Mesothelial cell of epicardium (in vitro differentiated cells): ENCODE measurements at regions not wholly inside any gene's neighbourhood (a gene's known extent, or its start where the extent isn't known, plus 50 kb on each side); places are given as distances from the start of the nearest gene placed in this dataset.
"Not testable (repeated sequence)": the region's sequence is repeated elsewhere in the genome, so short reads cannot be mapped to it uniquely, and the experiment has no call there.

ENCODE experiments used
- DNase-seq, 2 experiments: peaks; one replicate each; pipeline ENCODE4 v3.0.0; 2021; ENCODE audit warnings: low spot score in 2 of 2; ENCODE audit not compliant: unreplicated experiment in 2 of 2
- H3K27ac Mint-ChIP-seq: 2 replicates; pipeline ENCODE4 v1.8.0; 2021; ENCODE audit warnings: mixed read lengths
- H3K27me3 Mint-ChIP-seq: 2 replicates; pipeline ENCODE4 v1.8.0; 2021; ENCODE audit warnings: low read depth, mixed read lengths
- H3K36me3 Mint-ChIP-seq: 2 replicates; pipeline ENCODE4 v1.8.0; 2021; ENCODE audit warnings: mixed read lengths
- H3K4me1 Mint-ChIP-seq: 2 replicates; pipeline ENCODE4 v1.8.0; 2021; ENCODE audit warnings: mixed read lengths
- H3K4me3 Mint-ChIP-seq: 2 replicates; pipeline ENCODE4 v1.8.0; 2021; ENCODE audit warnings: mild to moderate bottlenecking, moderate library complexity, mixed read lengths
- H3K9me3 Mint-ChIP-seq: 2 replicates; pipeline ENCODE4 v1.8.0; 2021; ENCODE audit warnings: mixed read lengths
- TF ChIP-seq, protein P1 (sequence below): fragments of 200-600 bp; sonication (generic); IDR thresholded peaks from one replicate; pipeline ENCODE4 v1.5.0; 2021; ENCODE audit warnings: antibody characterized with exemption; ENCODE audit not compliant: unreplicated experiment

DNA sequence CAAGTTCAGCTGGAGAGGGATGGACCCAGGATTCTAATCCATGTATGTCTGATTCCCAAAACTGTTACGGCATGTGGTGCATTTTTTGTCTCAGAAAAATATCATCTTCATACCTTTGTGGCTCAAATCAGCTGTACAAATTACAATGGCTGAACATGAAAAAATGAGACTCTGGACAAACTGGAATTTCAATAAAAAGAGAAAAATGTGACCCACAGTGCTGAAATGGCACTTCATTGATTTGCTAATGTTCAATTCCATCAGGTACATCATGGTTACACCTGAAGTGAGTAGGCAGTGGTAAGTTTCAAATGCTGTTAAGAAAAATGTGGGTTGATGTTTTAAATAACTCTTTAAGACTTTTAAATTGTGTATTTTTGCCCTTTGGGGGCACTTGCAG is 165.6 kb upstream of the CAND1 start:
- Mint-ChIP-seq H3K27ac (no peak overlapping the region), H3K36me3 (no peaks in the 10 kb centered on the region), H3K4me1 (peaks cover 3% of the 10 kb centered on the region), H3K4me3 (no peak overlapping the region), H3K9me3 (peaks cover 22% of the 10 kb centered on the region), H3K27me3 (peaks cover 3% of the 10 kb centered on the region)
- no peak for DNase-seq
- TF ChIP-seq, protein P1, sequence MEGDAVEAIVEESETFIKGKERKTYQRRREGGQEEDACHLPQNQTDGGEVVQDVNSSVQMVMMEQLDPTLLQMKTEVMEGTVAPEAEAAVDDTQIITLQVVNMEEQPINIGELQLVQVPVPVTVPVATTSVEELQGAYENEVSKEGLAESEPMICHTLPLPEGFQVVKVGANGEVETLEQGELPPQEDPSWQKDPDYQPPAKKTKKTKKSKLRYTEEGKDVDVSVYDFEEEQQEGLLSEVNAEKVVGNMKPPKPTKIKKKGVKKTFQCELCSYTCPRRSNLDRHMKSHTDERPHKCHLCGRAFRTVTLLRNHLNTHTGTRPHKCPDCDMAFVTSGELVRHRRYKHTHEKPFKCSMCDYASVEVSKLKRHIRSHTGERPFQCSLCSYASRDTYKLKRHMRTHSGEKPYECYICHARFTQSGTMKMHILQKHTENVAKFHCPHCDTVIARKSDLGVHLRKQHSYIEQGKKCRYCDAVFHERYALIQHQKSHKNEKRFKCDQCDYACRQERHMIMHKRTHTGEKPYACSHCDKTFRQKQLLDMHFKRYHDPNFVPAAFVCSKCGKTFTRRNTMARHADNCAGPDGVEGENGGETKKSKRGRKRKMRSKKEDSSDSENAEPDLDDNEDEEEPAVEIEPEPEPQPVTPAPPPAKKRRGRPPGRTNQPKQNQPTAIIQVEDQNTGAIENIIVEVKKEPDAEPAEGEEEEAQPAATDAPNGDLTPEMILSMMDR: no peak

DNA sequence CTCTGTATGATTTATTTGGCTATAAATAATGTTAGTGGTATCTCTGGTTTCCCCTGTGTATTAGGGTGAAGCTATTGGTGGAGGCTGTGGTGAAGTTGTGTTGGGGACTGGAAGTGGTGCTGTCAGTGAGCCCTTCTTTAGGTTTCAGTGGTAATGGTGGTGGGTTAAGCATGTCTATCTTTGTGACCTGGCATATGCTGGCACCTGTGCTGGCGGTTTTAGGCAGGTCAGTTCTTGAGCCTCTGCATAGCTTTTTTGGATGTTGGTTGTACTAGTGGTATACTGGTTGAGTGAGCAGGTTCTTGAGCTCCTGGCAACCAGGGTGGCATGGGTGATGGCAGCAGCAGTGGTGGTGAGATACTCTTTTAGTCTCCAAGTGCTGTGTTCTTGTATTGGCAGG is 161.9 kb upstream of the CAND1 start:
- Mint-ChIP-seq H3K27ac (no peak overlapping the region), H3K36me3 (no peaks in the 10 kb centered on the region), H3K4me1 (peaks cover 4% of the 10 kb centered on the region), H3K27me3 (peaks cover 3% of the 10 kb centered on the region), H3K9me3 (peaks cover 22% of the 10 kb centered on the region), H3K4me3 (no peak overlapping the region)
- DNase-seq: no peak
- TF ChIP-seq, protein P1: no peak

DNA sequence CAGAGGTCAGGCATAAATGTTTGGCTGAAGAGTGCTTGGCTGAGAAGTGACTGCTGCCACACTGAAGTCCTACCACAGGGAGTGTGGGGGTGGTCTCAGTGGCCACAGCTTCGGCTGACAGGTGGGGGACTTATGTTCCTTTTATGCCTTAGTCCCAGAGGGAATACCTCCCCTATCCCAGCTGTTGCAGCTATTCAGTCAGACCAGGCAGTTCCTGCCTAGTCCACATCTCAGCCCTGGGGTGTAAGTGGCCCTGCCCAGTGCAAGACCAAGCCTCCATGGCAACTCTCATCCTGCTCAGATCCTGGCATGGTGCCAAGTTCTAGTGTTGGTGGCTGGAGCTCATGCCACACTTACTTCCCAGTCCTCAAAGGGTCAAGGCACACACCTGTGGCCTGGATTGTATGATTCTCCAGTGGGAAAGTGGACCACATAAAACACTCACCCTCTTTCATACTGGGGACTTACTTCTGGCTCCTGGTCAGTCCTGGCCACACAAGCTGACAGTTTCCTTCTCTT is 161.3 kb upstream of the CAND1 start:
- TF ChIP-seq, protein P1: no peak
- no peak for DNase-seq
- peaks cover 4% of the 10 kb centered on the region for H3K4me1 Mint-ChIP-seq
- H3K27ac Mint-ChIP-seq: no peak overlapping the region
- H3K27me3 Mint-ChIP-seq: peaks cover 3% of the 10 kb centered on the region
- H3K4me3 Mint-ChIP-seq: no peak overlapping the region
- H3K36me3 Mint-ChIP-seq: no peaks in the 10 kb centered on the region
- H3K9me3 Mint-ChIP-seq: peaks cover 22% of the 10 kb centered on the region

DNA sequence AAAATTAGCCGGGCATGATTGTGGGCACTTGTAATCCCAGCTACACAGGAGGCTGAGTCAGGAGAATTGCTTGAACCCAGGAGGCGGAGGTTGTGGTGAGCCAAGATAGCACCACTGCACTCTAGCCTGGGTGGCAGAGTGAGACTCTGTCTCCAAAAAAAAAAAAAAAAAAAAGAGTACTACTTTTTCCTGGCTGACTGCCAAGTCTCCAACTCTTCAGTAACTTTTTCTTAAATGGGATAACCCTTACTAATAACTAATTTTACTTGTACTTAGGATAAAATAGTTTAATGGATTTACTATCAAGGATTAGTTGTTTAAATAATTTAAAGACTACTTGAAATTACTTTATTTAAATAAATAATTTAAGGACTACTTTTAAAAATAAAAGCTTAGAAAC is 158.8 kb upstream of the CAND1 start:
- not testable (repeated sequence) for H3K27ac Mint-ChIP-seq, H3K36me3 Mint-ChIP-seq, H3K27me3 Mint-ChIP-seq, H3K4me1 Mint-ChIP-seq, DNase-seq, H3K4me3 Mint-ChIP-seq
- peaks cover 21% of the 10 kb centered on the region for H3K9me3 Mint-ChIP-seq

DNA sequence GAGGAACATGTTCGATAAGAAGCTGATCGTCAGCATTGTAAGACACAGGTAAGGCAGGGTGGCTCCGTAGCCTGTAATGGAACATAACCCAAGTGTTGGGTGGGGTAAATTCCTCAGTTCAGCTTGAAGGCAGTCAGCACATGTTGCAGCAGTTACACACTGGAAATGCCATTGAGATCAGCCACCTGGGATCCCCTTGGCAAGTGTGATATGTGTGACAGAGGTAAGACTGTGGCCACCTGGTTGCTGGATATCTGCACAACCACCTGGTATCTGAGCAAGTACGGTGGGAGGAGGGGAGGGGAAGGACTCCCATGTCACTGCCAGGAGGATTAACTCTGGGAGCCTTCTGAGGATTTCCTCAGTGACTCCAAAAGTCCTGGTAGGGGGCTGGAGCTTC is 158.0 kb upstream of the CAND1 start:
- Mint-ChIP-seq H3K27me3 (peaks cover 3% of the 10 kb centered on the region), H3K36me3 (no peaks in the 10 kb centered on the region), H3K27ac (no peak overlapping the region), H3K4me1 (peaks cover 4% of the 10 kb centered on the region), H3K9me3 (peaks cover 13% of the 10 kb centered on the region), H3K4me3 (no peak overlapping the region)
- no peak for DNase-seq
- TF ChIP-seq, protein P1: no peak

DNA sequence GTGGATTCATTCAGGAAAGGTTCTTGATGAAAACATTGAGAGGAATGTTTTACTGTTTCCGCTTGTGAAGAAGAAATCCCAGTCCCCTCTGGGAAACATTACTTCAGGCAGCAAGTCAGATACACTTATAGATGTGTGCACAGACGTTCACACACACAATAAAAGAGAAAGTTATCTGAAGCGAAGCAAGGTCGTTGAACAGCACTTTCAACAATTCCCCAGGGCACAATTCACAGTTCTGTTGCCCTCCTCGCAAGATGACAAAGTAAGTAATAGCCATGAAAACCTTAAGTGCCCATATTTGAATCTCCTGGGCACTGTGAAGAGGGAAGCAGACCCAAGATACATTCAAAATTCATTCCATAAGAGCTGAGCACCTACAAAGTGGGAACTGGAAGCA is 156.6 kb upstream of the CAND1 start:
- no peaks in the 10 kb centered on the region for H3K9me3 Mint-ChIP-seq
- H3K36me3 Mint-ChIP-seq: no peaks in the 10 kb centered on the region
- DNase-seq: no peak
- peaks cover 4% of the 10 kb centered on the region for H3K4me1 Mint-ChIP-seq
- TF ChIP-seq, protein P1: no peak
- H3K4me3 Mint-ChIP-seq: no peak overlapping the region
- H3K27ac Mint-ChIP-seq: no peak overlapping the region
- H3K27me3 Mint-ChIP-seq: peaks cover 3% of the 10 kb centered on the region
